T-helper 1 cell treated with Interleukin-12 subunit alpha and Interleukin-12 subunit beta and Interleukin-4 antibody, amounts not matched to agents 30 μg/mL and 1 μg/mL, for 36 hours (primary cell): ENCODE measurements at regions not wholly inside any gene's neighbourhood (a gene's known extent, or its start where the extent isn't known, plus 50 kb on each side); places are given as distances from the start of the nearest gene placed in this dataset.

Source experiments
- H3K27ac Mint-ChIP-seq: one replicate; pipeline ENCODE4 v1.8.0; 2021; ENCODE audit warnings: mild to moderate bottlenecking, mixed read lengths
- H3K27me3 Mint-ChIP-seq: one replicate; pipeline ENCODE4 v1.8.0; 2021; ENCODE audit warnings: low read depth, mixed read lengths
- H3K36me3 Mint-ChIP-seq: one replicate; pipeline ENCODE4 v1.8.0; 2021; ENCODE audit warnings: low read depth, mixed read lengths
- H3K4me1 Mint-ChIP-seq: one replicate; pipeline ENCODE4 v1.8.0; 2021; ENCODE audit warnings: low read depth, mixed read lengths
- H3K4me3 Mint-ChIP-seq: one replicate; pipeline ENCODE4 v1.8.0; 2021; ENCODE audit warnings: mild to moderate bottlenecking, moderate library complexity, mixed read lengths
- H3K9me3 Mint-ChIP-seq: one replicate; pipeline ENCODE4 v1.8.0; 2021; ENCODE audit warnings: mixed read lengths

DNA sequence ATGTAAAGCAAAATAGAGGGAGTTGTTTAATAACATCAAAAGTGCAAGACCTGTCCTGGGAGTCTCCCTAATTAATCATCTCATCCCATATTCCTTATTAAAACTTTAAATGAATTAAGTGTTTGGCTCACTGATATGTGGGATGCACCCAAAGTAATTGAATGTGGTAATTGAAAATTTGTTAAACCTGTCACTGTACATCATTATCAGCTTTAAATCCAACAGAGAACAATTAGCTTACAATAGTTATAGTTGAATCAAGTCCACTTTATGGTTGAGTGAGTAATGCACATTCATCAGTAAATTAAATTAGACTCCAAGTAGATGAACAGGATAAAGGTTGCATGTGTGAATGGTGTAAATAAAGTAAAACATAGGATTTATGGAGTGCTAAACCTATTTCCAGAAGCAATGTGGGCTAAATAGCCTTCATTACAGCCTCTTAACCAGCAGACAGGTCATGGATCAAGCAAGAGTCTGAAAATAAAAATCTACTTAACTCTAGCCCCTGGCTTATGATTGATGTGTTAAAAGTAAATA lies 608.2 kb upstream of the CCDC54 start:
- no peaks in the 10 kb centered on the region for H3K36me3 Mint-ChIP-seq
- H3K9me3 Mint-ChIP-seq = no peaks in the 10 kb centered on the region
- no peaks in the 10 kb centered on the region for H3K4me1 Mint-ChIP-seq
- H3K27me3 Mint-ChIP-seq = no peaks in the 10 kb centered on the region
- H3K27ac Mint-ChIP-seq = no peak overlapping the region
- no peak overlapping the region for H3K4me3 Mint-ChIP-seq

DNA sequence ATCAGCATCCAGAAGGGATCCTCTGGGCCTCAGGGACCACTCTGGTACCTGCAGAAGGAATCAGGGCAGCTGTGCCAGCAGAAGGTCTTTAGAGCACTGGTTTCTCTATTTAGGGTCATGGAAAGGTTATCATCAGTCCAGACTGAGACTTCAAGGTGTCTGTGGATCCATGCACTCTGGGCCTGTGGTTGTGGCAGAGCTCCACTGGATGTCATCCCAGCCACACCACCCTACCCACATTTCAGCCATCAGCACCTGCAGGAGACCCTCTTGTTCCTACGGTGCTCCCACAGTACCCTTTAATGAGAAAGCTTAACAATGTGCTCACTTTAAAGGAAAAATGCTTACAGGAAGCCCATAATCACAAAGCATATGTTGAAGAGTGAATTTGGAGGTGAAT lies 603.4 kb upstream of the CCDC54 start:
- H3K9me3 Mint-ChIP-seq = no peaks in the 10 kb centered on the region
- no peak overlapping the region for H3K4me3 Mint-ChIP-seq
- no peaks in the 10 kb centered on the region for H3K36me3 Mint-ChIP-seq
- H3K27me3 Mint-ChIP-seq = no peaks in the 10 kb centered on the region
- no peak overlapping the region for H3K27ac Mint-ChIP-seq
- H3K4me1 Mint-ChIP-seq = no peaks in the 10 kb centered on the region

- Mint-ChIP-seq H3K9me3 (no peaks in the 10 kb centered on the region), H3K27ac (no peak overlapping the region), H3K36me3 (no peaks in the 10 kb centered on the region), H3K27me3 (no peaks in the 10 kb centered on the region), H3K4me3 (no peak overlapping the region), H3K4me1 (no peaks in the 10 kb centered on the region)
These were observed 594.0 kb upstream of the CCDC54 start for GRCh38 chr3:106783231-106783630.

GRCh38 chr3:106789276-106789675 lies 588.0 kb upstream of the CCDC54 start:
- H3K4me1 Mint-ChIP-seq = no peaks in the 10 kb centered on the region
- no peaks in the 10 kb centered on the region for H3K9me3 Mint-ChIP-seq
- H3K4me3 Mint-ChIP-seq = no peak overlapping the region
- no peak overlapping the region for H3K27ac Mint-ChIP-seq
- no peaks in the 10 kb centered on the region for H3K27me3 Mint-ChIP-seq
- H3K36me3 Mint-ChIP-seq = no peaks in the 10 kb centered on the region

- Mint-ChIP-seq H3K27me3 (peaks cover 2% of the 10 kb centered on the region), H3K9me3 (no peaks in the 10 kb centered on the region), H3K36me3 (no peaks in the 10 kb centered on the region), H3K4me3 (no peak overlapping the region), H3K4me1 (no peaks in the 10 kb centered on the region), H3K27ac (no peak overlapping the region)
These were observed 584.5 kb upstream of the CCDC54 start for GRCh38 chr3:106792716-106793115.

DNA sequence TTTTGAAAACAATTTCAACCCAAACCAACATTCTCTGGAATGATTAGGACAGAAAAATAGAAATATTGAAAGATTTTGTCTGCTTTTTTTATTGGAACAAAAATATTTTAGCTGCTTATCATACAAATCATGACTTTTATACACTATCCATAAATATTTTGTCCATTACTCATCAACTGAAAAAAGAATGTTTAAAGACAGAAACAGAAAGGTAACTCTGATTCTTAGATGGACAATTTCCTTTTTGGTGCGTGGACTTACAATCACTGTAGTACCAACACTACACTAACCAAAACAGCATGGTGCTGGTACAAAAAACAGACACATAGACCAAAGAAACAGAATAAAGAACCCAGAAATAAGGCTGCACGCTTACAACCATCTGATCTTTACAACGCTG lies 582.8 kb upstream of the CCDC54 start:
- Mint-ChIP-seq H3K36me3 (no peaks in the 10 kb centered on the region), H3K27me3 (peaks cover 2% of the 10 kb centered on the region), H3K4me1 (no peaks in the 10 kb centered on the region), H3K9me3 (no peaks in the 10 kb centered on the region), H3K4me3 (no peak overlapping the region), H3K27ac (no peak overlapping the region)

GRCh38 chr3:106795553-106795952 lies 581.7 kb upstream of the CCDC54 start:
- no peak overlapping the region for H3K27ac Mint-ChIP-seq
- peaks cover 2% of the 10 kb centered on the region for H3K27me3 Mint-ChIP-seq
- no peaks in the 10 kb centered on the region for H3K36me3 Mint-ChIP-seq
- H3K4me1 Mint-ChIP-seq = no peaks in the 10 kb centered on the region
- H3K4me3 Mint-ChIP-seq = no peak overlapping the region
- no peaks in the 10 kb centered on the region for H3K9me3 Mint-ChIP-seq

GRCh38 chr3:106797461-106797860 lies 579.8 kb upstream of the CCDC54 start:
- H3K27me3 Mint-ChIP-seq = peaks cover 2% of the 10 kb centered on the region
- H3K4me1 Mint-ChIP-seq = no peaks in the 10 kb centered on the region
- H3K36me3 Mint-ChIP-seq = no peaks in the 10 kb centered on the region
- H3K27ac Mint-ChIP-seq = no peak overlapping the region
- no peak overlapping the region for H3K4me3 Mint-ChIP-seq
- no peaks in the 10 kb centered on the region for H3K9me3 Mint-ChIP-seq

GRCh38 chr3:106805625-106806024 lies 571.6 kb upstream of the CCDC54 start:
- Mint-ChIP-seq H3K4me1 (no peaks in the 10 kb centered on the region), H3K27me3 (no peaks in the 10 kb centered on the region), H3K36me3 (no peaks in the 10 kb centered on the region), H3K9me3 (no peaks in the 10 kb centered on the region), H3K27ac (no peak overlapping the region), H3K4me3 (no peak overlapping the region)

GRCh38 chr3:106806964-106807363 lies 570.3 kb upstream of the CCDC54 start:
- no peaks in the 10 kb centered on the region for H3K36me3 Mint-ChIP-seq
- H3K9me3 Mint-ChIP-seq = no peaks in the 10 kb centered on the region
- no peaks in the 10 kb centered on the region for H3K27me3 Mint-ChIP-seq
- H3K4me3 Mint-ChIP-seq = no peak overlapping the region
- H3K4me1 Mint-ChIP-seq = no peaks in the 10 kb centered on the region
- no peak overlapping the region for H3K27ac Mint-ChIP-seq

DNA sequence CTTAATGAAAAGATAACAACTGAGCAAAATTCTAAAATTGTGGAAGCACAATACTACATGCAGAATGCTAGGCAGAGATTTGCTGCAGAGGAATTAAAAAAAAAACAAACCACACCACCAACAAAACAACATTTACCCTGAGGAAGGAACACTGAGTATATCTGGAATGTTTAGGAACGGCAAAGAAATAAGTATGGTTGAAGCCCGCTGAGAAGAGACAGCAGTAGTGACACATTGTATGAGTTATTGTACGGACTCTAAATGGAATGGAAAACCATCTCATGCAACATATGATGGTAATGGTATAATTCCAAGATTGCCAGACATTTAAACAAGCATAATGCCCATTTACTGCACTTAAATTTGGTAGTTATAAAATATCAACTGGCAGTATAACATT lies 568.2 kb upstream of the CCDC54 start:
- Mint-ChIP-seq H3K27me3 (no peaks in the 10 kb centered on the region), H3K36me3 (no peaks in the 10 kb centered on the region), H3K27ac (no peak overlapping the region), H3K9me3 (no peaks in the 10 kb centered on the region), H3K4me3 (no peak overlapping the region), H3K4me1 (no peaks in the 10 kb centered on the region)

- no peaks in the 10 kb centered on the region for H3K9me3 Mint-ChIP-seq
- no peaks in the 10 kb centered on the region for H3K27me3 Mint-ChIP-seq
- H3K36me3 Mint-ChIP-seq = no peaks in the 10 kb centered on the region
- H3K4me3 Mint-ChIP-seq = no peak overlapping the region
- H3K27ac Mint-ChIP-seq = no peak overlapping the region
- H3K4me1 Mint-ChIP-seq = no peaks in the 10 kb centered on the region
These were observed 567.5 kb upstream of the CCDC54 start for GRCh38 chr3:106809623-106810299.

- H3K9me3 Mint-ChIP-seq = no peaks in the 10 kb centered on the region
- no peak overlapping the region for H3K4me3 Mint-ChIP-seq
- H3K27me3 Mint-ChIP-seq = no peaks in the 10 kb centered on the region
- no peaks in the 10 kb centered on the region for H3K4me1 Mint-ChIP-seq
- H3K27ac Mint-ChIP-seq = no peak overlapping the region
- no peaks in the 10 kb centered on the region for H3K36me3 Mint-ChIP-seq
These were observed 566.9 kb upstream of the CCDC54 start for GRCh38 chr3:106810300-106810875.

- H3K4me1 Mint-ChIP-seq = no peaks in the 10 kb centered on the region
- no peaks in the 10 kb centered on the region for H3K9me3 Mint-ChIP-seq
- H3K27me3 Mint-ChIP-seq = no peaks in the 10 kb centered on the region
- H3K27ac Mint-ChIP-seq = no peak overlapping the region
- H3K4me3 Mint-ChIP-seq = no peak overlapping the region
- no peaks in the 10 kb centered on the region for H3K36me3 Mint-ChIP-seq
These were observed 565.9 kb upstream of the CCDC54 start for GRCh38 chr3:106811376-106811775.

- Mint-ChIP-seq H3K4me1 (no peaks in the 10 kb centered on the region), H3K36me3 (no peaks in the 10 kb centered on the region), H3K4me3 (no peak overlapping the region), H3K27ac (no peak overlapping the region), H3K27me3 (no peaks in the 10 kb centered on the region), H3K9me3 (no peaks in the 10 kb centered on the region)
These were observed 563.5 kb upstream of the CCDC54 start for GRCh38 chr3:106813742-106814141.
